Epithelial cell of proximal tubule (primary cell): ENCODE measurements at regions not wholly inside any gene's neighbourhood (a gene's known extent, or its start where the extent isn't known, plus 50 kb on each side); places are given as distances from the start of the nearest gene placed in this dataset.

Experiments
- DNase-seq: peaks from one replicate; pipeline ENCODE4 v3.0.0-alpha.2; 2011; ENCODE audit warnings: low read depth
- H3K4me3 ChIP-seq: 2 replicates; pipeline ENCODE4 v1.5.1; 2011; ENCODE audit warnings: low read depth, mild to moderate bottlenecking, low read length
- TF ChIP-seq, protein P1 (sequence below): conservative IDR thresholded peaks from 2 replicates; pipeline ENCODE4 v1.5.1; 2012; ENCODE audit warnings: low read depth, mild to moderate bottlenecking, low read length

DNA sequence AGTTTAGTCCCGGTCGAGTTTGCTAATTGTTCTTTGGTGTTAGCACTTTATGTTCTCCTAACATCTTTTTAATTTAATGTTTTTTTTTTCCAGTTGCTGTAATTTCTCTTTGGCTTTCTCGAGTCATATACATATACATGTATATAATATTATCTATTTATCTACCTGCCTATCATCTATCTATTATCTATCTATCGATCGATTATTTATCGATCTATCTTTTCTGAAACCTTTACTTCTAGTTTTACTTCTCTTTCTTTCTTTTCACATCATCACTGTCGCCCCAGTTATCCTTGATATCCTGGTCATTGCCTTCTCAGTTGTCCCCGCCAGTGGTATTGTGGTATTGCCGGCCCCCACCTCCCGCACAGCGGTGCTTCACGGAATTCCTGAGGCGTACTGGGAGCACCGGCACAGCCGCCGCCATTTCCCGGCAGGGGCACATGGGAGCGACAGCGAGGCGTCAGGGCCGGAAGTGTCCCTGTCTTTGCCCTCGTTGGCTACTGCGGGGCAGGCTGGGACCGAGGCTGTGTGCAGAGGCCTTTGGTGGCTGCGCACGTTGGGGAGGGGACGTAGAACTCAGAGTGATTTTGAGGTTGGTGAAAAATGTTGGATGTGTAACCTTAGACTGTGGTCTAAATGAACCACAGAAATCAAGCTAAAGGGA is 101.1 kb downstream of the NUF2 start:
- DNase-seq: no peak
- H3K4me3 ChIP-seq: no peak overlapping the region
- TF ChIP-seq, protein P1, sequence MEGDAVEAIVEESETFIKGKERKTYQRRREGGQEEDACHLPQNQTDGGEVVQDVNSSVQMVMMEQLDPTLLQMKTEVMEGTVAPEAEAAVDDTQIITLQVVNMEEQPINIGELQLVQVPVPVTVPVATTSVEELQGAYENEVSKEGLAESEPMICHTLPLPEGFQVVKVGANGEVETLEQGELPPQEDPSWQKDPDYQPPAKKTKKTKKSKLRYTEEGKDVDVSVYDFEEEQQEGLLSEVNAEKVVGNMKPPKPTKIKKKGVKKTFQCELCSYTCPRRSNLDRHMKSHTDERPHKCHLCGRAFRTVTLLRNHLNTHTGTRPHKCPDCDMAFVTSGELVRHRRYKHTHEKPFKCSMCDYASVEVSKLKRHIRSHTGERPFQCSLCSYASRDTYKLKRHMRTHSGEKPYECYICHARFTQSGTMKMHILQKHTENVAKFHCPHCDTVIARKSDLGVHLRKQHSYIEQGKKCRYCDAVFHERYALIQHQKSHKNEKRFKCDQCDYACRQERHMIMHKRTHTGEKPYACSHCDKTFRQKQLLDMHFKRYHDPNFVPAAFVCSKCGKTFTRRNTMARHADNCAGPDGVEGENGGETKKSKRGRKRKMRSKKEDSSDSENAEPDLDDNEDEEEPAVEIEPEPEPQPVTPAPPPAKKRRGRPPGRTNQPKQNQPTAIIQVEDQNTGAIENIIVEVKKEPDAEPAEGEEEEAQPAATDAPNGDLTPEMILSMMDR: no peak

DNA sequence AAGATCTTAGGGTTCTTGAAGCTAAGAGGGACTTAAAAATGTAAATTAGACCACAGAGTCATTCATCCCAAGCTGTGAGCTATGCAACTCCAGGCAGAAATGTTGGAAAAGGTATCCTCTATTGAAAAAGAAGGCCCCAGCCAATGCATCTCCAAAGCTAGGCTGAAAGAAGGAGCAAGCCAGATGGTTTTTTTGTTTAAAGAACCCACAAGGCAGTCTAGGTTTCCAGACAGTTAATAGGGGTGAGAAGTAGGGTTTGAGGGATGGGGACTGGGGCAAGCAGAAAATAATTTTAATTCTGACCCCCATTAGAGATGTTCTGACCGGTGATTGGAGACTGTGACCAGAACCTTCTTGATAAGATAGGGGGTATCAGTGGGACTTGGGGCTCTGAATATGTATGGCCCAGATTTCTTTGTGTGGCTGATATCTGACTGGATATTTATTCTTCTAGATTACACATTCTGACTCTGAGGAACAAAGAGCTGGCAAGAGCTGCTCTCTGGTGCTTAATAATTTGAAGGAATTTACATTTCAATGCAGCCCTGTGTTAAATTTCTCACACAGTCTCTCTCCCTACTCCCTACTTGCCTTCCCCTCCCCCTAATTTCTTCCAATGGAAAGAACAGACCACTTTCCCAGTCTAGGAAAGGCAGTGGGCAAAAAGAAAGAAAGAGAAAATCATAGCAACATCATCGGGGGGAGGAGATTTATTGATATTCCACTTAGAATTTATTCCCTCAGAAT is 104.9 kb downstream of the NUF2 start:
- no peak overlapping the region for H3K4me3 ChIP-seq
- TF ChIP-seq, protein P1: no peak
- DNase-seq: no peak

DNA sequence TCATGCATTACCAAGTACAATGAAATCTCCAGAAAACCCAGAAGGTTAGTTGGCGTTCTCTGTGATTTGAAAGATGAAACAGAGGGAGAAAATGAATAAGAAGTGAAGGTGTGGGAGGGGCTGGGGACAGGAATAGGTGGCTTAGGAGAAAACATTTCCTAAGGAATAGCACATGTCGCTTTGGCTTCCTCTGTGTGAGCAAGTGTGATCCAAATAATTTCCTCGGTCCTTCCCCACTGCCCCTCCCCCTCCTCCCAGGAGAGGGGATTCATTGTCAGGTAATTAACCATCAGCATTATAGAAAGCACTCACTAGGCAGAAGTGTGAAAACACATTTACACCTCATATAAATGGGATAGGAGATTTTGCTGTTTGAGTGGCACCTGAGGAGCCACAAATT is 105.5 kb downstream of the NUF2 start:
- no peak overlapping the region for H3K4me3 ChIP-seq
- TF ChIP-seq, protein P1: no peak
- DNase-seq: no peak

DNA sequence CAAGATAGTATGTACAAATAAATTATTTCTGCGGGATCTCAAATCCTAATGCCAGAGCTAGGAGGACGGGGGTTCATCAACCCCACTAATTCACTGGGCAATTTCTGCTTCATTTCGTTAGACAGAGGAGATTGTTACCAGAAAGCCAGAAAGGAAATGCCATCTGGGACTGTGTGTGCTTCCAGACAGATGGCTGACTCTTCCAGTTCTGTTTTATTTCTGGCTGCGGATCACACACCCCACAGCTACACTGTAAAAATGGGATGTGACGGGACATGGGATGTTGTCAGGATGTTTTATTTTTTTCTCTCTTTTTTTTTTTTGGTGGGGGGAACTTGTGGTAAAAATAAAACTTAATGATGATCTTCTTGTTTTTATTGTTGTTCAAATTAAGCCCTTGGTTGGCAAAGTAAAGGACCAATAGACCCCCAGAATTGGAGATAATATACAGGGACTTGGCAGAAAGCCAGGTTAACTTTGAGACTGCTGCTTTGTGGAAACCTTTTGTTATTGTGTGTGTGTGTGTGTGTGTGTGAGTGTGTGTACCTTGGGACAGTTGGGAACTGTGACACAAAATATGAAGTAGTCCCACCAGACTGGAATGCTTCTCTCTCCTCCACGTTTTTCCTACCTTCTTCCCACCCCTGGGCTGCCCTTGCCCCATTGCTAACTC is 114.5 kb downstream of the NUF2 start:
- H3K4me3 ChIP-seq: no peak overlapping the region
- TF ChIP-seq, protein P1: no peak
- no peak for DNase-seq

DNA sequence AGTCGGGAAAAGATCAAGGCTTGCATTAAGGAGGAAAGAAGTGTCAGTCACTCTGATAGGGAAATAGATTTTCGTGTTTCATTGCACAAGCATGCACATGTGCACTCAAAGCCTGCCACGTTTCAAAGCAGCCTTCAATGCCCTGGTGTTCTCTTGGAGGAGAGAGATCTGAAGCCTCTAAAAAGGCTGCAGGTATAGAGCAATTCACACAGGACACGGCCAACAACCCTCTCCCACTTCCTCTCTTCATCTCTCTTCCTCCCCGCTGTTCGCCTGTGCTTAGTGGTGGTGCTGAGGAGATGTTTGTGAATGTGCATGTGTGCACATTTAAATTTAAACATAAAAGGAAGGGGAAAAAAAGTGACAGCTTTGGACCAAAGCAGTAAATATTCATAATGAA is 117.7 kb downstream of the NUF2 start:
- H3K4me3 ChIP-seq: no peak overlapping the region
- TF ChIP-seq, protein P1: no peak
- DNase-seq: no peak

DNA sequence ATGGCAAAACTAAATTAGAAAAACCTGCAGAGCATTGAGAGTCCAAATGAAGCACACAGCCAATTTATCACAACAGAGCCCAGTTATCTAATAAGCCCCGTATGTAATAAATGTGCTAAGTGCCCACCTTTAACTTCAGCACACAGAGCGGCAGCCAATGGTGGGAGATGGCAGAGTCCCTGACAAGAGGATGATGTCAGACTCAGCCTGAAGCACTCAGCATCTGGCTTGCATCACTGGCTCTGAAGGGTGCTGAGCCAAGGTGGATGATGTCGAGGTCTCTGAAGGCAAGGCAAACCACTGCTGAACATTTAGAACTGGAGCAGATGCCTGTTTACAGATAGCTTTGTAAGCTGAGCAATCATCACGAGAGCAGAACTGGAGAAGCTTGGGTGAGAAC is 118.3 kb downstream of the NUF2 start:
- no peak for DNase-seq
- TF ChIP-seq, protein P1: no peak
- no peak overlapping the region for H3K4me3 ChIP-seq
